NK-92 treated with Interleukin-12 subunit alpha and Interleukin-12 subunit beta, amount 100 ng/mL, for 24 hours (cell line): ENCODE measurements at regions not wholly inside any gene's neighbourhood (a gene's known extent, or its start where the extent isn't known, plus 50 kb on each side); places are given as distances from the start of the nearest gene placed in this dataset.

Experiments
- DNase-seq: peaks from one replicate; lab custom pipeline; 2025; lab: John Stamatoyannopoulos, UW

- DNase-seq, result no peak
Measured at GRCh38 chr4:26137288-26137687, 183.5 kb upstream of the RBPJ start.

- no peak for DNase-seq
Measured at GRCh38 chr4:26139310-26139924, 181.4 kb upstream of the RBPJ start.

- DNase-seq, result no peak
Measured at GRCh38 chr4:26140150-26140898, 180.5 kb upstream of the RBPJ start.

GRCh38 chr4:26141051-26141721 is 179.6 kb upstream of the RBPJ start:
- DNase-seq, result no peak

- no peak for DNase-seq
Measured at GRCh38 chr4:26141911-26142638, 178.7 kb upstream of the RBPJ start.

GRCh38 chr4:26144526-26145155 is 176.2 kb upstream of the RBPJ start:
- DNase-seq, result no peak

GRCh38 chr4:26145212-26145611 is 175.6 kb upstream of the RBPJ start:
- no peak for DNase-seq

- DNase-seq, result no peak
Measured at GRCh38 chr4:26148927-26149326, 171.9 kb upstream of the RBPJ start.

- DNase-seq, result no peak
Measured at GRCh38 chr4:26150948-26151347, 169.9 kb upstream of the RBPJ start.

- no peak for DNase-seq
Measured at GRCh38 chr4:26151615-26152014, 169.2 kb upstream of the RBPJ start.

GRCh38 chr4:26152056-26152455 is 168.8 kb upstream of the RBPJ start:
- DNase-seq, result no peak

GRCh38 chr4:26157541-26157940 is 163.3 kb upstream of the RBPJ start:
- no peak for DNase-seq

- no peak for DNase-seq
Measured at GRCh38 chr4:26160591-26160990, 160.2 kb upstream of the RBPJ start.

- DNase-seq, result no peak
Measured at GRCh38 chr4:26161030-26161824, 159.6 kb upstream of the RBPJ start.

GRCh38 chr4:26162101-26162500 is 158.7 kb upstream of the RBPJ start:
- no peak for DNase-seq

GRCh38 chr4:26163425-26164362 is 157.1 kb upstream of the RBPJ start:
- no peak for DNase-seq

GRCh38 chr4:26171501-26171900 is 149.3 kb upstream of the RBPJ start:
- no peak for DNase-seq

GRCh38 chr4:26171941-26172340 is 148.9 kb upstream of the RBPJ start:
- DNase-seq, result no peak

- no peak for DNase-seq
Measured at GRCh38 chr4:26173619-26174018, 147.2 kb upstream of the RBPJ start.

GRCh38 chr4:26174027-26174426 is 146.8 kb upstream of the RBPJ start:
- no peak for DNase-seq
